GM12801 (cell line): ENCODE measurements at regions not wholly inside any gene's neighbourhood (a gene's known extent, or its start where the extent isn't known, plus 50 kb on each side); places are given as distances from the start of the nearest gene placed in this dataset.

Experiments
- CTCF ChIP-seq: IDR thresholded peaks from one replicate; pipeline ENCODE4 v1.5.1; 2011; ENCODE audit warnings: control low read depth; ENCODE audit not compliant: insufficient read length; ENCODE audit errors: extremely low read depth

GRCh38 chr22:22088658-22089458 lies 106.3 kb upstream of the TOP3B start:
- TF ChIP-seq CTCF = no peak

GRCh38 chr22:22087854-22088657 lies 105.5 kb upstream of the TOP3B start:
- no peak for TF ChIP-seq CTCF

GRCh38 chr22:22086501-22087158 lies 104.0 kb upstream of the TOP3B start:
- no peak for TF ChIP-seq CTCF

GRCh38 chr22:22085702-22086500 lies 103.3 kb upstream of the TOP3B start:
- TF ChIP-seq CTCF = no peak

- no peak for TF ChIP-seq CTCF
These were observed 101.6 kb upstream of the TOP3B start for GRCh38 chr22:22084089-22084711.

- no peak for TF ChIP-seq CTCF
These were observed 100.4 kb upstream of the TOP3B start for GRCh38 chr22:22082960-22083359.
